ENCODE measurements at regions not wholly inside any gene's neighbourhood (a gene's known extent, or its start where the extent isn't known, plus 50 kb on each side); places are given as distances from the start of the nearest gene placed in this dataset.

DNA sequence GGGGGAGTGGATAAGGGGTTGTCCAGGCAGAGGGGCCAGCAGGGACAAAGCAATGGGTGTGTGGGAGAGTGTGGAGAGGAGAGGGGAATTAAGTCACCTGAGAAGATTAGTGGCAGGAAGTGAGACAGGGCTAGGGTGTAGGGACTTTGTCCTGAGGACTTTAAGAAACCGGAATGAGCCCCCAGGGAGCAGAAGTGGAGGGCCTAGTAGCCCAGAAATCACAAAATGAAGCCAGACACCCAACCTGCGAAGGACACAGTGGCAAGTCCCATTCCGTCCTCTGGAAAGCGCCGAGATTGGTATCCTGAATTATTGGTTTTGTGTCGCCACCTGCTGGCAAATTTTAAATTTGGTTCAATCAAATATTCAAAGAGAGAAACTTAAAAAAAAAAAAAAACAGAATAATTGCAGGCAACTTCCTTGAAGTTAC lies 78.0 kb upstream of the SLC25A36 start:
- ChIA-PET POLR2A (no interaction called here), CTCF (interaction anchor here (0.6 to 1.7 kb wide), 14 partner anchors 8 to 929 kb away, joined by 3 to 8 read pairs (median 4); partner anchors contain the start of gene CLSTN2)
- Histone ChIP-seq H3K4me3 (ENCODE audit: low read depth in 2 of 2, low read length in 1 of 2) (no peak overlapping the region), H3K27me3 (ENCODE audit: insufficient read depth) (no peaks in the 10 kb centered on the region), H3K4me2 (no peak overlapping the region), H3K9me3 (no peaks in the 10 kb centered on the region), H3K27ac (ENCODE audit: low read depth in 2 of 2, low read length in 1 of 2) (no peak overlapping the region), H3F3A (replicated peaks; ENCODE audit: insufficient read depth) (no peaks in the 10 kb centered on the region), H3K79me2 (ENCODE audit: insufficient read depth) (no peaks in the 10 kb centered on the region), H3K9me2 (no peaks in the 10 kb centered on the region), H3K4me1 (ENCODE audit: control insufficient read depth in 1 of 2, insufficient read depth in 2 of 2, low read depth in 1 of 2, low read length in 1 of 2) (no peaks in the 10 kb centered on the region), H4K20me1 (ENCODE audit: insufficient read depth) (no peaks in the 10 kb centered on the region), H3K36me3 (replicated peaks in 1 of 2; ENCODE audit: control insufficient read depth in 1 of 2, insufficient read depth in 2 of 2, low read length in 1 of 2) (no peaks in the 10 kb centered on the region), H3K9ac (no peak overlapping the region), H2AFZ (ENCODE audit: low read depth) (no peak overlapping the region)
- TF ChIP-seq JUND (IDR thresholded peaks at IDR 0.05): no peak
- TF ChIP-seq, protein P1, sequence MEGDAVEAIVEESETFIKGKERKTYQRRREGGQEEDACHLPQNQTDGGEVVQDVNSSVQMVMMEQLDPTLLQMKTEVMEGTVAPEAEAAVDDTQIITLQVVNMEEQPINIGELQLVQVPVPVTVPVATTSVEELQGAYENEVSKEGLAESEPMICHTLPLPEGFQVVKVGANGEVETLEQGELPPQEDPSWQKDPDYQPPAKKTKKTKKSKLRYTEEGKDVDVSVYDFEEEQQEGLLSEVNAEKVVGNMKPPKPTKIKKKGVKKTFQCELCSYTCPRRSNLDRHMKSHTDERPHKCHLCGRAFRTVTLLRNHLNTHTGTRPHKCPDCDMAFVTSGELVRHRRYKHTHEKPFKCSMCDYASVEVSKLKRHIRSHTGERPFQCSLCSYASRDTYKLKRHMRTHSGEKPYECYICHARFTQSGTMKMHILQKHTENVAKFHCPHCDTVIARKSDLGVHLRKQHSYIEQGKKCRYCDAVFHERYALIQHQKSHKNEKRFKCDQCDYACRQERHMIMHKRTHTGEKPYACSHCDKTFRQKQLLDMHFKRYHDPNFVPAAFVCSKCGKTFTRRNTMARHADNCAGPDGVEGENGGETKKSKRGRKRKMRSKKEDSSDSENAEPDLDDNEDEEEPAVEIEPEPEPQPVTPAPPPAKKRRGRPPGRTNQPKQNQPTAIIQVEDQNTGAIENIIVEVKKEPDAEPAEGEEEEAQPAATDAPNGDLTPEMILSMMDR (IDR thresholded peaks at IDR 0.05): peak; percentile 63
- TF ChIP-seq RAD21 (IDR thresholded peaks at IDR 0.05; ENCODE audit: low read length): peak; percentile 81
- TF ChIP-seq, protein P2, sequence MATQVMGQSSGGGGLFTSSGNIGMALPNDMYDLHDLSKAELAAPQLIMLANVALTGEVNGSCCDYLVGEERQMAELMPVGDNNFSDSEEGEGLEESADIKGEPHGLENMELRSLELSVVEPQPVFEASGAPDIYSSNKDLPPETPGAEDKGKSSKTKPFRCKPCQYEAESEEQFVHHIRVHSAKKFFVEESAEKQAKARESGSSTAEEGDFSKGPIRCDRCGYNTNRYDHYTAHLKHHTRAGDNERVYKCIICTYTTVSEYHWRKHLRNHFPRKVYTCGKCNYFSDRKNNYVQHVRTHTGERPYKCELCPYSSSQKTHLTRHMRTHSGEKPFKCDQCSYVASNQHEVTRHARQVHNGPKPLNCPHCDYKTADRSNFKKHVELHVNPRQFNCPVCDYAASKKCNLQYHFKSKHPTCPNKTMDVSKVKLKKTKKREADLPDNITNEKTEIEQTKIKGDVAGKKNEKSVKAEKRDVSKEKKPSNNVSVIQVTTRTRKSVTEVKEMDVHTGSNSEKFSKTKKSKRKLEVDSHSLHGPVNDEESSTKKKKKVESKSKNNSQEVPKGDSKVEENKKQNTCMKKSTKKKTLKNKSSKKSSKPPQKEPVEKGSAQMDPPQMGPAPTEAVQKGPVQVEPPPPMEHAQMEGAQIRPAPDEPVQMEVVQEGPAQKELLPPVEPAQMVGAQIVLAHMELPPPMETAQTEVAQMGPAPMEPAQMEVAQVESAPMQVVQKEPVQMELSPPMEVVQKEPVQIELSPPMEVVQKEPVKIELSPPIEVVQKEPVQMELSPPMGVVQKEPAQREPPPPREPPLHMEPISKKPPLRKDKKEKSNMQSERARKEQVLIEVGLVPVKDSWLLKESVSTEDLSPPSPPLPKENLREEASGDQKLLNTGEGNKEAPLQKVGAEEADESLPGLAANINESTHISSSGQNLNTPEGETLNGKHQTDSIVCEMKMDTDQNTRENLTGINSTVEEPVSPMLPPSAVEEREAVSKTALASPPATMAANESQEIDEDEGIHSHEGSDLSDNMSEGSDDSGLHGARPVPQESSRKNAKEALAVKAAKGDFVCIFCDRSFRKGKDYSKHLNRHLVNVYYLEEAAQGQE (IDR thresholded peaks at IDR 0.05; ENCODE audit: low read depth, low read length): no peak
- TF ChIP-seq SMC3 (IDR thresholded peaks at IDR 0.05; ENCODE audit: low read depth, low read length): peak; percentile 54
- TF ChIP-seq, protein P3, sequence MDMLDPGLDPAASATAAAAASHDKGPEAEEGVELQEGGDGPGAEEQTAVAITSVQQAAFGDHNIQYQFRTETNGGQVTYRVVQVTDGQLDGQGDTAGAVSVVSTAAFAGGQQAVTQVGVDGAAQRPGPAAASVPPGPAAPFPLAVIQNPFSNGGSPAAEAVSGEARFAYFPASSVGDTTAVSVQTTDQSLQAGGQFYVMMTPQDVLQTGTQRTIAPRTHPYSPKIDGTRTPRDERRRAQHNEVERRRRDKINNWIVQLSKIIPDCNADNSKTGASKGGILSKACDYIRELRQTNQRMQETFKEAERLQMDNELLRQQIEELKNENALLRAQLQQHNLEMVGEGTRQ (IDR thresholded peaks at IDR 0.05; ENCODE audit: borderline replicate concordance, low read depth, low read length): no peak
- TF ChIP-seq, protein P4, sequence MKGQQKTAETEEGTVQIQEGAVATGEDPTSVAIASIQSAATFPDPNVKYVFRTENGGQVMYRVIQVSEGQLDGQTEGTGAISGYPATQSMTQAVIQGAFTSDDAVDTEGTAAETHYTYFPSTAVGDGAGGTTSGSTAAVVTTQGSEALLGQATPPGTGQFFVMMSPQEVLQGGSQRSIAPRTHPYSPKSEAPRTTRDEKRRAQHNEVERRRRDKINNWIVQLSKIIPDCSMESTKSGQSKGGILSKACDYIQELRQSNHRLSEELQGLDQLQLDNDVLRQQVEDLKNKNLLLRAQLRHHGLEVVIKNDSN (IDR thresholded peaks at IDR 0.05; ENCODE audit: borderline replicate concordance, low read depth): no peak
- TF ChIP-seq MXI1 (IDR thresholded peaks at IDR 0.05; ENCODE audit: low read depth, low read length): no peak
- no peak for TF ChIP-seq GATA2 (CRISPR knock-in tag; IDR thresholded peaks at IDR 0.05)
- TF ChIP-seq, protein P5, sequence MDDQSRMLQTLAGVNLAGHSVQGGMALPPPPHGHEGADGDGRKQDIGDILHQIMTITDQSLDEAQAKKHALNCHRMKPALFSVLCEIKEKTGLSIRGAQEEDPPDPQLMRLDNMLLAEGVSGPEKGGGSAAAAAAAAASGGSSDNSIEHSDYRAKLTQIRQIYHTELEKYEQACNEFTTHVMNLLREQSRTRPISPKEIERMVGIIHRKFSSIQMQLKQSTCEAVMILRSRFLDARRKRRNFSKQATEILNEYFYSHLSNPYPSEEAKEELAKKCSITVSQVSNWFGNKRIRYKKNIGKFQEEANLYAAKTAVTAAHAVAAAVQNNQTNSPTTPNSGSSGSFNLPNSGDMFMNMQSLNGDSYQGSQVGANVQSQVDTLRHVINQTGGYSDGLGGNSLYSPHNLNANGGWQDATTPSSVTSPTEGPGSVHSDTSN (IDR thresholded peaks at IDR 0.05): no peak
- peak; percentile 45 for DNase-seq
- 9% methylated on average over 6 of the region's 6 CpGs for WGBS (ENCODE audit: low lambda C conversion rate)
